NB4 (cell line): ENCODE measurements at regions not wholly inside any gene's neighbourhood (a gene's known extent, or its start where the extent isn't known, plus 50 kb on each side); places are given as distances from the start of the nearest gene placed in this dataset.

Experiments
- DNase-seq: peaks from one replicate; pipeline ENCODE4 v3.0.0; 2010; ENCODE audit warnings: low read depth
- H3K4me3 ChIP-seq: one replicate; pipeline ENCODE4 v1.5.1; 2011; ENCODE audit warnings: mild to moderate bottlenecking, low read depth, low read length, moderate library complexity
- CTCF ChIP-seq: IDR thresholded peaks from one replicate; pipeline ENCODE4 v1.5.1; 2012; ENCODE audit warnings: low read depth, low read length
- MAX ChIP-seq: IDR thresholded peaks from 2 replicates; pipeline ENCODE4 v1.6.1; 2011; ENCODE audit warnings: low read depth, low read length
- MYC ChIP-seq: IDR thresholded peaks from 2 replicates; pipeline ENCODE4 v1.6.1; 2011; ENCODE audit warnings: low read depth, low read length
- POLR2A ChIP-seq: IDR thresholded peaks from 2 replicates; pipeline ENCODE4 v1.6.1; 2011; ENCODE audit warnings: mild to moderate bottlenecking; ENCODE audit not compliant: insufficient read length; ENCODE audit errors: extremely low read depth

GRCh38 chr7:155198901-155199845 is 98.5 kb upstream of the INSIG1 start:
- DNase-seq, result no peak
- no peak for TF ChIP-seq CTCF
- TF ChIP-seq MYC, result no peak
- TF ChIP-seq MAX, result no peak
- no peak for TF ChIP-seq POLR2A
- H3K4me3 ChIP-seq, result no peak overlapping the region

GRCh38 chr7:155201325-155202087 is 96.2 kb upstream of the INSIG1 start:
- DNase-seq, result no peak
- TF ChIP-seq POLR2A (no peak), CTCF (no peak), MAX (no peak), MYC (no peak)
- H3K4me3 ChIP-seq, result no peak overlapping the region

- no peak for TF ChIP-seq MYC
- no peak for TF ChIP-seq POLR2A
- no peak for TF ChIP-seq CTCF
- no peak for TF ChIP-seq MAX
- DNase-seq, result peak; percentile 49
- H3K4me3 ChIP-seq, result no peak overlapping the region
Observed at GRCh38 chr7:155202106-155202871, 95.4 kb upstream of the INSIG1 start.

DNA sequence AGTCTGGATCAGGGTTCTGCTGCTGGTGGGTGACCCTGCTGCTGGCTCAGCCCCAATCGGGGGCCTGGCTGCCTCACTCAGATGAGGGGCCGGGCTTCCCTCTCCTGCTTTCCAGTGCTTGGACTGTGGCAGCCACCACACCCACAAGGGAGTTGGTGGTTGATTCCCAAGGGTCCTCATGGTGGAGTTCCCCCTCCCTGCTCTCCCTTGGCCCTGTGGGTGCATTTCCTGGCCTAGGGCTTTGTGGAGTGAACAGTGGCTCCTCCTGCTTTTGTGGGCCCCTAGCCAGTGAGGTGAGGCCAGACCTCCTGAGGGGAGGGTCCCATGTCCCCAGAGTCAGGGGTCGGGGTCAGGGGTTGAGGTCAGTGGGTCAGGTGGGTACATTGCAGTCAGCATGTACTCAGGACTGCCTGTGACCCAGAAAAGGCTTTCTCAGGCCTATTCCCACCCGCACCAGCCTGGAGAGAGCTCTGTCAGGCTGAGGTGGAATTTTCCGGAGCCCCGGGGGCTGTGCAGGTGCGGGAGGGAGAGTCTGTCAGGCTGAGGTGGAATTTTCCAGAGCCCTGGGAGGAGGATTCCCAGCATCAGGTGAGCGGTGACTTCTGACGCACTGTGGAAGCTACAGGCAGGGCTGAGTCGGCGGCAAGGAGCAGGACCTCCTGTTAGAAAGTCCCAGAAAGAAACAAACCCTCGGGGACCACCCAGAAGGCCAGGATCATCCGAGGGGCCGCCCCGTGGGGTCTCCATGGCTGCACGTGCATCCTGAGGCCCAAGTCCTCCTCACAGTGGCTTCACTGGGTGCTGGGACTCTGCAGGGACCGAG is 94.4 kb upstream of the INSIG1 start:
- no peak overlapping the region for H3K4me3 ChIP-seq
- peak; percentile 95 for DNase-seq
- TF ChIP-seq POLR2A (no peak), MYC (no peak), MAX (no peak), CTCF (no peak)
